ENCODE measurements at regions not wholly inside any gene's neighbourhood (a gene's known extent, or its start where the extent isn't known, plus 50 kb on each side); places are given as distances from the start of the nearest gene placed in this dataset.
A peak's percentile ranks its signal among the peaks of the same experiment; 100 is the strongest.
"Not testable (repeated sequence)": the region's sequence is repeated elsewhere in the genome, so short reads cannot be mapped to it uniquely, and the experiment has no call there.

DNA sequence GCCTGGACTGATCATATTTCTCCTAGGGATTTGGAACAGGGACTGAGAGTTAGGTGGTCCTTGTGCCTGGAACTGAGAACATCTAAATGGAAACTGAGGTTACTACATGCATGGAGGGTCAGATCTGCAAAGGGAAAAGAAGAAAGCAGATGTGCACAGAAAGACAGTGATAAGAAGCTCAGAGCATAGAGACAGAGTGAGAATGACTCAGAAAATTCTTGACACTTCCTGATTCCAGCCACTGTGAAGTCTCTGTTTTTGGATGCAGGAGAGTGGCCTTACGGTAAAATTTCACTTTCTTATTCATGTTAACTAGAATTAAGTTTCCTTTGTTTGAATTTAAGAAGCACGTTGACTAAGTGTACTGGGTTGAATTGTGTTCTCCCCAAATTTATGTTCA is 241.7 kb downstream of the TMEM26 start:
- no peak overlapping the region for H3K27ac ChIP-seq
- no peak for ATAC-seq
- intact Hi-C loops (cut with DNase I) = no loop called here
- no peaks in the 10 kb centered on the region for H3K9me3 ChIP-seq
- no peaks in the 10 kb centered on the region for H3K27me3 ChIP-seq
- TF ChIP-seq, protein P1, sequence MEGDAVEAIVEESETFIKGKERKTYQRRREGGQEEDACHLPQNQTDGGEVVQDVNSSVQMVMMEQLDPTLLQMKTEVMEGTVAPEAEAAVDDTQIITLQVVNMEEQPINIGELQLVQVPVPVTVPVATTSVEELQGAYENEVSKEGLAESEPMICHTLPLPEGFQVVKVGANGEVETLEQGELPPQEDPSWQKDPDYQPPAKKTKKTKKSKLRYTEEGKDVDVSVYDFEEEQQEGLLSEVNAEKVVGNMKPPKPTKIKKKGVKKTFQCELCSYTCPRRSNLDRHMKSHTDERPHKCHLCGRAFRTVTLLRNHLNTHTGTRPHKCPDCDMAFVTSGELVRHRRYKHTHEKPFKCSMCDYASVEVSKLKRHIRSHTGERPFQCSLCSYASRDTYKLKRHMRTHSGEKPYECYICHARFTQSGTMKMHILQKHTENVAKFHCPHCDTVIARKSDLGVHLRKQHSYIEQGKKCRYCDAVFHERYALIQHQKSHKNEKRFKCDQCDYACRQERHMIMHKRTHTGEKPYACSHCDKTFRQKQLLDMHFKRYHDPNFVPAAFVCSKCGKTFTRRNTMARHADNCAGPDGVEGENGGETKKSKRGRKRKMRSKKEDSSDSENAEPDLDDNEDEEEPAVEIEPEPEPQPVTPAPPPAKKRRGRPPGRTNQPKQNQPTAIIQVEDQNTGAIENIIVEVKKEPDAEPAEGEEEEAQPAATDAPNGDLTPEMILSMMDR (IDR thresholded peaks at IDR 0.05) = no peak
- H3K4me1 ChIP-seq = no peaks in the 10 kb centered on the region
- H3K36me3 ChIP-seq = no peaks in the 10 kb centered on the region
- no peak overlapping the region for H3K4me3 ChIP-seq
- no peak for DNase-seq

DNA sequence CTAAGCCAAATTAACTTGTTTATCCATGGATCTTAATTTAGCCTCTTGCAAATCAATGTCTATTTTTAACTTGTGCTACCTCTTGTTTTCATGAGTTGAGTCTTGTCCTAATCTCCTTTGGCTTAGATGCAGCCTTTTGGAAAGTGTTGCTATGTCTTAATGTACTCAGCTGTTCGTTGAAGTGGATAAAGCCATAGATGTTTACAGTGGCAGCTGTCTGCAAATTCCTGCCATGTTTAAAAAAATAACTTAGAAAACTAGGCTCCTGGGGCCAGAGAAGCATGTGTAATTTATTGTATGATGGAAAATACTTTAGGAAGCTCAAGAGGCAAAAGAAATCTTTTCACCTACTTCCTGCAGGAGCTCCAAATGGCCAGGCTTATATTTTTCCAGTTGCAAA is 253.1 kb upstream of the RHOBTB1 start:
- Histone ChIP-seq H3K4me3 (no peak overlapping the region), H3K27me3 (no peaks in the 10 kb centered on the region), H3K27ac (no peak overlapping the region), H3K9me3 (peaks cover 0 to 10% of the 10 kb centered on the region in 2 donors), H3K36me3 (no peaks in the 10 kb centered on the region), H3K4me1 (no peaks in the 10 kb centered on the region)
- TF ChIP-seq, protein P1 (IDR thresholded peaks at IDR 0.05) = no peak
- ATAC-seq (no peak), DNase-seq (peak in 2 of 4 donors; percentile 79 to 87)
- intact Hi-C loops (cut with DNase I) = no loop called here

DNA sequence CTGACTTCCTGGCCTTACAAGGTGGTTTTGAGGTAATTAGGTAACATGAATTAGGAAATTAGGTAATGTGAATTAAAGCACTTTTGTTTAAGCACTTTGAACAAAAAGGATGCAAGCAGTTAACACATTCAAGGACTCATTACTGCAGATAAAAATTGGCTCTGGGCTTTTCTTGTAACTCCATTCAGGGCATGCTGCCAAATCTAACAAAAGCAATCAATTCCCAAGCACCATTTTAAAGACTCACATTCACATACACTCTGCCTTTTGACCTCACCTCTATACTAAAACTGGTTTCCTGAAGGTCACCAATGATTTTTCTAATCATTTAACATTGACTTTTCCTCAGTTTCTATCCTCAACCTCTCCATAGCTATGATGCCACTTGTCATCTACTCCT is 251.2 kb upstream of the RHOBTB1 start:
- ATAC-seq (no peak), DNase-seq (no peak)
- Histone ChIP-seq H3K27ac (no peak overlapping the region), H3K9me3 (peaks cover 0 to 10% of the 10 kb centered on the region in 2 donors), H3K27me3 (no peaks in the 10 kb centered on the region), H3K4me1 (no peaks in the 10 kb centered on the region), H3K4me3 (no peak overlapping the region), H3K36me3 (no peaks in the 10 kb centered on the region)
- TF ChIP-seq, protein P1 (IDR thresholded peaks at IDR 0.05) = no peak
- intact Hi-C loops (cut with DNase I) = no loop called here

DNA sequence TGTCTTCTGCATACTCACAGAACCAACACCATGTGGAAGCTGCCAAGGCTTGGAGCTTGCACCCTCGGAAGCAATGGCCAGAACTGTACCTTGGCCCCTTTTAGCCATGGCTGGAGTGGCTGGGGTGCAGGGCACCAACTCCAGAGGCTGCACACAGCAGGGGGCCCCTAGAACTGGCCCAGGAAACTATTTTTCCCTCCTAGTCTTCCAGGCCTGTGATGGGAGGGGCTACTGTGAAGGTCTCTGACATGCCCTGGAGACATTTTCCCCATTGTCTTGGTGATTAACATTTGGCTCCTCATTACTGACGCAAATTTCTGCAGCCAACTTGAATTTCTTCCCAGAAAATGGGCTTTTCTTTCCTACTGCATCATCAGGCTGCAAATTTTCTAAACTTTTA is 248.6 kb upstream of the RHOBTB1 start:
- DNase-seq, H3K27me3 ChIP-seq, H3K36me3 ChIP-seq: not testable (repeated sequence)

DNA sequence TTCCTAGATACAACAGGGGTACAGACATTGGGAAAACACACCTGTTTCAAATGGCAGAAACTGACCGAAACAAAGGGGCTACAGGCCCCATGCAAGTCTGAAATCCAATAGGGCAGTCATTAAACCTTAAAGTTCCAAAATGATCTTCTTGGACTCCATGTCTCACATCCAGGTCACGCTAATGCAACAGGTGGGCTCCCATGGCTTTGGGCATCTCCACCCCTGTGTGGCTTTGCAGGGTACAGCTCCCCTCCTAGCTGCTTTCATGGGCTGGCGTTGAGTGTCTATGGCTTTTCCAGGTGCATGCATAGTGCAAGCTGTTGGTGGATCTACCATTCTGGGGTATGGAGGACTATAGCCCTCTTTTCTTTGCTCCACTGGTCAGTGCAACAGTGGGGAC is 248.1 kb upstream of the RHOBTB1 start:
- no peak for DNase-seq
- Histone ChIP-seq H3K4me1 (no peaks in the 10 kb centered on the region), H3K4me3 (no peak overlapping the region), H3K36me3 (no peaks in the 10 kb centered on the region), H3K27ac (no peak overlapping the region), H3K27me3 (no peaks in the 10 kb centered on the region), H3K9me3 (peaks cover 0 to 10% of the 10 kb centered on the region in 2 donors)
- intact Hi-C loops (cut with DNase I) = no loop called here
- no peak for ATAC-seq
- TF ChIP-seq, protein P1 (IDR thresholded peaks at IDR 0.05) = no peak

More for the DNA sequence above, 248.6 kb upstream of the RHOBTB1 start:
- H3K27ac ChIP-seq; intact Hi-C loops (cut with DNase I); H3K4me3 ChIP-seq; ATAC-seq; H3K4me1 ChIP-seq; H3K9me3 ChIP-seq: not testable (repeated sequence)

DNA sequence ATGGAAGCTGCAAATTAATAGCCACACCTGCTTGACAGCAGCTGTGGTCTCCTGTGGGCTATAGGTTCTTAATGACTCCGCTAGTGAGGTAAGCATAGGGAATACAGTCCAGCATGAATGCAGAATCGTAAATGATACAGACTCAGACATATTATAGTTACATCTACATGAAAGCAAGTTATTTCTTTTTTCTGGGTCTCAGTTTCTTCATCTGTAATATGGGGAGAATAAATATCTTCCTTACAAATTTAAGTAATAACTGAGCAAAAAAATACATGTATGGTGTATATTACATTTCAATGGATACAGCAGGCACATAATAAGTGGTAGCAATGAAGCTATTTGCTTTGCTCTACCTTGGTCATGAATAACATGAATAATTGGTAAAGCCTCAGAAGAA is 245.9 kb upstream of the RHOBTB1 start:
- Histone ChIP-seq H3K9me3 (peaks cover 0 to 10% of the 10 kb centered on the region in 2 donors), H3K27me3 (no peaks in the 10 kb centered on the region), H3K27ac (no peak overlapping the region), H3K4me1 (no peaks in the 10 kb centered on the region), H3K36me3 (no peaks in the 10 kb centered on the region), H3K4me3 (no peak overlapping the region)
- no peak for ATAC-seq
- no peak for DNase-seq
- intact Hi-C loops (cut with DNase I) = no loop called here
- TF ChIP-seq, protein P1 (IDR thresholded peaks at IDR 0.05) = no peak

Measured in left lung (tissue), 4 donors.